Stimulated activated naive CD4-positive, alpha-beta T cell (primary cell): ENCODE measurements at regions not wholly inside any gene's neighbourhood (a gene's known extent, or its start where the extent isn't known, plus 50 kb on each side); places are given as distances from the start of the nearest gene placed in this dataset.
"Not testable (repeated sequence)": the region's sequence is repeated elsewhere in the genome, so short reads cannot be mapped to it uniquely, and the experiment has no call there.

Experiments
- DNase-seq, 6 experiments: peaks; one replicate each; lab custom pipeline; 2025; lab: John Stamatoyannopoulos, UW

GRCh38 chr21:28704746-28705145, 287.9 kb downstream of the LTN1 start:
- DNase-seq = no peak

DNA sequence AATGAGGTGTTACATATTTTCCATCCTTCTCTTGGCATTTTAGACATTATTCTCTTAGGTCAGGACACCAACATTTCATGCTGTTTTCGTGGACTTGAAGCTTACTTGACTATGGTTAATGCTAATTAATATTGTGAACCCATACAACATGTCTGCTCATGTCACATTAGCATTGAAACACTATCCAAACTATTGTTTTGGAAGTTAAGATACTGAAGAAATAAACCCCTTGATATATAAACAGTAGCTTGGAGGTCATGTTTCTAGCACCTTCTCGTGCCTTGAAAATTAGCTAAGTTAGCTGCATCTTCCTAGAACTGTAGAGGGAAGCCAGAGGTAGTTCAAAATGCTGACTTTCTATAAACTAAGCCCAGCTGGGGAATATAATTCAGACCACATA, 288.8 kb downstream of the LTN1 start:
- DNase-seq = no peak

DNA sequence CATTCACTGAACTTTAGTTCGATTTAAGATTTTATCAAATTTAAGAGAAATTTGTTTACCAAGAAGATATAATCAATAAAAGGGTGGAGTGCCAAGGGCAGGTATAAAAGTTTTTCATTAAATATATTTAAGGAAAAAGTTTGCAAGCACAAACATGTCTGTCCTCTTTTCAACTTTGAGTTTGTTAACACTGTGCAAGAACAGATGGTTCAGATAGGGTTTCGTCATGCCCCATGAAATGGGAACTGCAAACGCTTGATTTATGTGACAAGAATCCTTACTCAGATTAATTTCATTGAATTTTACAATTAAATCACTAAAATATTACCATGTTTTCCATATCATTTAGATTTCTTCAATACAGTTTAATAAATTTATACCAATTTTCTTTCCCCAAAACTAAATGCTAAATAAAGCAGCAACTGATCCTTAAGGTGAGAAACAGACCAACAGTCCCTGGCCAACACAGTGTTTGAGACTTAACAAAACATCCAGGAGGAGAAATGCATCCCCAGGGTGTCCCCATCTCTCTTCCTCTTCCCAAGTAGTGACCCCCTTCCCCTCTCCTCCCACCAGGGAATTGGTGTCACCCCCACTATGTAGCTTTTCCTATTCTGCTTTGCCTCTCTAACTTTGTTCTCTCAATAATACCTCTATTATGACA, 292.9 kb downstream of the LTN1 start:
- DNase-seq = no peak

- DNase-seq = no peak
Observed at GRCh38 chr21:28699186-28699585, 293.5 kb downstream of the LTN1 start.

DNA sequence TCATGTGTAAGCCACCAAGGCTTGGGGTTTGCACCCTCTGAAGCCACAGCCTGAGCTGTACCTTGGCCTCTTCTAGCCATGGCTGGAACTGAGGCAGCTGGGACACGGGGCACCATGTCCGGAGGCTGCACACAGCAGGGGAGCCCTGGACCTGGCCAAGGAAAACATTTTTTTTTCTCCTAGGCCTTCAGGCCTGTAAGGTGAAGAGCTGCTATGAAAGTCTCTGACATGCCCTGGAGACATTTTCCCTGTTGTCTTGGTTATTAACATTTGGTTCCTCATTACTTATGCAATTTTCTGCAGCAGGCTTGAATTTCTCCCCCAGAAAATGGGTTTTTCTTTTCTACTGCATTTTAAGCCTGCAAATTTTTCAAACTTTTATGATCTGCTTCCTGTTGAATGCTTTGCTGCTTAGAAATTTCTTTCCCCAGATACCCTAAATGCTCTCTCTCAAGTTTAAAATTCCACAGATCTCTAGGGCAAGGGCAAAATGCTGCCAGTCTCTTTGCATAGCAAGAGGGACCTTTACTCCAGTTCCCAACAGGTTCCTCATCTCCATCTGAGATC, 295.8 kb downstream of the LTN1 start:
- DNase-seq = no peak

GRCh38 chr21:28693476-28693875, 299.2 kb downstream of the LTN1 start:
- no peak for DNase-seq

DNA sequence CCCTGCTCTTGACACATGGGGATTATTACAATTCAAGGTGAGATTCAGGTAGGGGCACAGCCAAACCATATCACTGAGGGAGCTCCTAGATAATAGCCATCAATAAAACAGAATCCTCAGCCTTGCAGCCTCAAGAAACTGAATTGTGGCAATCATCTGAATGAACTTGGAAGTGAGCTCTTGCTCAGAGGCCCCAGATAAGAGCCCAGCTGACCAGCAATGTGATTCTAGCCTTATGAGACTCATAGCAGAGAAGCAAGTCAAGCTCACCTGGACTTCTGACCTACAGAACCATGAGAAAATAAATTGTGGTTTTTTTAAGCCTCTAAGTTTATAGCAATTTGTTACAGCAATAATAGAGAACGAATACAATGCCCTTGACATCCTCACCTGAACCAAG, 302.5 kb downstream of the LTN1 start:
- no peak for DNase-seq

DNA sequence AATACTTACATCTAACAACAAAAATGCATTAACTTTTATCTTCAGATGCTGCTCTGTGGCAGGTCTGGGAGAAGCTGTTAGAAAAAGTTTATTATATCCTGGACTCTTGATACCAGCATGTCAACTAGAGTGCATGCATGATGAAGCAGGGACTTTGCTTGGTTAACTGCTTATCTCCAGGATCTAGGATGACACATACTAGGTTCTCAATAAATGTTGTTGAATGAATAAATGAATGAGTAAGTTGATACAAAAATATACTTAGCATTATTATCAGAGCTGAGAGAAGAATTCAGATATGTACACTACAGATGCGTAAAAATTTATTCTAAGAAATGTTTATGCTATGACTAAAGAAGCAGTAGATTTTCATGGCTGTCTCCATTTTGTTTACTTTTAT, 304.3 kb downstream of the LTN1 start:
- no peak for DNase-seq

DNA sequence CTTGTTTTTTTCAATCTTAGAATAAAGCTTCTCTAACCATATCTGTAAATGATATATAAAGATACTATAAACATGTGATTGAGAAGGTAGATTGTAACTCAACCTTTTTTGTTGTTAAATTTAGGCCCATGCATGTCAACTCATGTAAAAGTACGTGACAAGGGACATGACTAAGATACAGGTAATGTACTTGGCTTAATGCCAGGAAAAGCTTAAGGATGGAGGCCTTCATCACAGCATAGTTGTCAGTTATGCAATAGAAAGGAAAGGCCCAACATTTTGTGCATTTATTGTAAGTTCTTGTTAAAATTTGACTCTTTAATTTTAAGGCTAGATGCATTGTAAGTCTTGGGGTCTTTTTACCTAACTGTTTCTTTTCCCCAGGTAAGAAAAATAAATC, 305.1 kb downstream of the LTN1 start:
- DNase-seq = no peak

GRCh38 chr21:28683982-28684752, 308.5 kb downstream of the LTN1 start:
- no peak for DNase-seq

DNA sequence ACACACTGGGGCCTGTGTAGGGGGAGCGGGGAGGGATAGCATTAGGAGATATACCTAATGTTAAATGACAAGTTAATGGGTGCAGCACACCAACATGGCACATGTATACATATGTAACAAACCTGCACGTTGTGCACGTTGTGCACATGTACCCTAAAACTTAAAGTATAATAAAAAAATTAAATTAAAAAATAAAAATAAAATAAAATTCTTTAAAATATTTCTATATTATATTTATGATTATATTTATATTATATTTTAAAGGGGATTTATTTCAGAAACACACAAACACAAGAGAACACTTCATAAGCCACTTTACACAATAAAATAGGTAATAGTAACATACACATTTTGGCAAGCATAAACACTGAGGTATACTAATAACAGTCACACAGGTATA, 309.8 kb downstream of the LTN1 start:
- not testable (repeated sequence) for DNase-seq

DNA sequence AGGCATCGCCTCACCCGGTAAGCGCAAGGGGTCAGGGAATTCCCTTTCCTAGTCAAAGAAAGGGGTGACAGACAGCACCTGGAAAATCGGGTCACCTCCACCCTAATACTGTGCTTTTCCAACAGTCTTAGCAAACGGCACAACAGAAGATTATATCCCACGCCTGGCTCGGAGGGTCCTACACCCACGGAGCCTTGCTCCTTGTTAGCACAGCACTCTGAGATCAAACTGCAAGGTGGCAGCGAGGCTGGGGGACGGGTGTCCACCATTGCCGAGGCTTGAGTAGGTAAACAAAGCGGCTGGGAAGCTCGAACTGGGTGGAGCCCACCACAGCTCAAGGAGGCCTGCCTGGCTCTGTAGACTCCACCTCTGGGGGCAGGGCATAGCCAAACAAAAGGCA, 315.6 kb downstream of the LTN1 start:
- not testable (repeated sequence) for DNase-seq

- no peak for DNase-seq
Observed at GRCh38 chr21:28675331-28676041, 317.2 kb downstream of the LTN1 start.

DNA sequence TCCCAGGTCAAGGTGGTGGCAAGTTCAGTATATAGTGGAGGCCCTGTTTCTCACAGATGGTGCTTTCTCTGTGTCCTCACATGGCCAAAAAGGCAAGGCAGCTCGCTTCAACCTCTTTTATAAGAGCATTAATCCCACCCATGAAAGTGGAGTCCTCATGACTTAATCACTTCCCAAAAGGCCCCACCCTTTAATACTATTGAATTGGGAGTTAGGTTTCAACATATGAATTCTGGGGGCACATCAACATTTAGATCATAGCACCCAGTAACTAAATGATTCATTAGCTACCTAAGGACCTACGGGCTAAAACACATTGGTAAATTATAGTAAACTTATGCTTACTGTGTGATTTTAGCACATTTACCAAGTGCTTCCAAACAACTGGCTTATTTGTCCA, 317.9 kb downstream of the LTN1 start:
- no peak for DNase-seq

DNA sequence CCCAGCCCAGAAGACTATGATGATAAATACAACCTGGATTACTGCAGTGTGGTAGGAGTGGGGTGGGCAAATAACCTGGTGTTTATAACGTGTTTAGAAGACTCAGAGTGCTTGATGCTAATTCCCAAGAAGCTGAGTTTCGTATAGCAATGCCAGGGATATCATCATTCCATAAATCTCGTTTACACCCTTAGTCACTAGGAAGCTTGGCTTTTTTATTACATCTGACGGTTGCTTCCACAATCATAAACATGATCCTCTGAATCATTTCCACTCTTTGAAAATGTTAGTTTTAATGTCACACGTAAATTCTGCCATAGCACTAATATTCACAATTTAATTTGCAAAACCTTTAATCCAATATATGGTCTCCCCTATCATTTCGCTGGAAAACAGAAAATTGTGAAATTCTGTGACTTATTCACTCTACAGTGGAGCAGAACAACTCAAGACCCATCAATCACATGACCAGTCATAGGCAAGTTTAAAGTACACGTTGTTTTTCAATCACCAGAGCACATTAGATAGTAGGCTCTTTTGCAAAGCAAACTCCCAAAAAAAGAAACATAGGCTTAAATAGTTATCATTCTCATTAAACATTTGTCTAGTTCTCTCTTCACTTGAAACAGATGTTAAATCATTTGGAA, 321.0 kb downstream of the LTN1 start:
- DNase-seq = no peak

- no peak for DNase-seq
Observed at GRCh38 chr21:28669971-28670653, 322.6 kb downstream of the LTN1 start.

GRCh38 chr21:28669321-28669720, 323.4 kb downstream of the LTN1 start:
- DNase-seq = no peak

- DNase-seq = no peak
Observed at GRCh38 chr21:28663754-28664153, 328.9 kb downstream of the LTN1 start.

DNA sequence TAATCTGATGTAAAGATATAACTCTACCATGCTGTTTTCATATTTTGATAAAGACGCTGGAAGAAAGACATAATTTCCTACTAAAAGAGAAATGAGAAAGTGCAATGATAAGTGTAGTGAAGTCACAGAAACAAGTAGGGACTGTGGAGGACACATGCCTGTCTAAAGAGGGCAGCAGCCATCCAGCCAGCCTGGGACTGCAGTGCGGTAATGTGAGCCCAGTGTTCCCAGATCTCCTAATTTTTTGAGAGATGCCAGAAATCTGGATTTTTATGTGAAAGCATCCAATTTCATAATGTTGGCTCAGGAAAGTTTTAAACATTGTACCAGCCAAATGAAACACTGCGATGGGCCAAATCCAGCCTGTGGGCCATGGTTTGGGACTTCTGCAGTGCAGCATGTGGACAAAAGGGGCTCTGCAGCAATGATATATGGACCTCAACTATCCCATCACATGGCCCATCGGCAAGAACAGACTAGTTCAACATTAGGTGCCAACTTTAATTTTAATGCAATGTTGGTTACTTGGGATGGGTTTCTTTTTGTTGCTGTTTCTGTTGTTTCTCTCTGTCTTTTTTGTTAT, 329.5 kb downstream of the LTN1 start:
- no peak for DNase-seq

DNA sequence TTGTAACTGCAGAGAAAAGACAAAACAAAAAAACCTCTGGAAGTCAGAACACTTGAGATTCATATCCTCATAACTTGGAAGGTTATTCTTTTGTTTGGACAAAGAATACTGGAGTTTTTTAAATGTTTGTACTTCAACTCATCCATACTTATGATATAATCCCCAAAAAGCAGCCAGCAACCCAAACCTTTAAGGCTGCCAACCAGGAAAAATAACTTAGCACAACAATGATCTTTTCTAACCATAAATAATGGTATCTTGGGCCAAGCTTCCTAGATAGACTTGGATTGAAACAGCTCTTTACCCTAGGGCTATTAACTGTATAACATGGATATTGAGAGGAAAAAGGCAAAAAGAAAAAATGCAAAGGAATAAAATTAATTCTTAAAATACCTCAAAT, 335.1 kb downstream of the LTN1 start:
- no peak for DNase-seq

DNA sequence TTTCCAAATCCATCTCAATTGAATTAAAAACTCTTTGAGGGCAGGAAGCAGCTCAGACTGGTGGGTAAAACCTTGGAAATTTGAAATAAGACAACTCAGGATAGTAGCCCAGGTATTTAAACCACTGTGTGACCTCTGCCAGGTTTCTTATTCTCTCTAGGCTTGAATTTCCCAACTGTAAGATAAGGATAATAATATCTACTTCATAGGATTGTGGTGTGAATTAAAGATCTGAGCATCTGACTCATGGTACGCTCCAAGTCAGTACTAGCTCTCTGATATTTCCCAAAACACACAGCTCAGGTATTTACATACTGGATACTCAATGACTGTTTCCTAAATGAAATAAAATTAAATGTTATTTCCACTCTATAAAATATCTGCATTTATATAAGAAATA, 337.2 kb downstream of the LTN1 start:
- no peak for DNase-seq
